A549 (cell line): ENCODE measurements at regions not wholly inside any gene's neighbourhood (a gene's known extent, or its start where the extent isn't known, plus 50 kb on each side); places are given as distances from the start of the nearest gene placed in this dataset.

Experiments
- BHLHE40 ChIP-seq: IDR thresholded peaks from 2 replicates; pipeline ENCODE4 v1.6.1; 2012; ENCODE audit warnings: low read depth, low read length, inconsistent platforms
- CEBPB ChIP-seq, 2 experiments: fragments of >200 bp in 1 of 2; sonication (Bioruptor Twin) in 1 of 2; formaldehyde crosslinking in 1 of 2; IDR thresholded peaks; 2 replicates each; pipeline ENCODE4 v1.6.1; 2012 to 2016
- CTCF ChIP-seq: fragments of >200 bp; sonication (Bioruptor Twin); formaldehyde crosslinking; IDR thresholded peaks from 3 replicates; pipeline ENCODE4 v1.5.1; 2016
- MYC ChIP-seq: IDR thresholded peaks from 2 replicates; pipeline ENCODE4 v1.6.1; 2012; ENCODE audit warnings: mild to moderate bottlenecking, inconsistent platforms, low read length, improper control_type of control experiment, borderline replicate concordance
- NFE2L2 ChIP-seq: fragments of 150-350 bp; conservative IDR thresholded peaks from 2 replicates; pipeline ENCODE4 v1.6.1; 2014; ENCODE audit warnings: low read length
- NPAS2 ChIP-seq: fragments of 250-450 bp; sonication (Bioruptor Pico); IDR thresholded peaks from 2 replicates; pipeline ENCODE4 v1.8.0; 2022; ENCODE audit warnings: mild to moderate bottlenecking, moderate library complexity, borderline replicate concordance
- PHF8 ChIP-seq: fragments of 200-600 bp; sonication (generic); IDR thresholded peaks from 2 replicates; pipeline ENCODE4 v1.6.1; 2016; ENCODE audit warnings: low read depth, mild to moderate bottlenecking, antibody characterized with exemption, moderate library complexity, borderline replicate concordance
- POLR2A ChIP-seq: IDR thresholded peaks from 2 replicates; pipeline ENCODE4 v1.6.1; 2012; ENCODE audit warnings: mild to moderate bottlenecking, low read length

- TF ChIP-seq CTCF (no peak), PHF8 (no peak), CEBPB (IDR thresholded peaks at IDR 0.05) (no peak), POLR2A (no peak), MYC (no peak), NFE2L2 (no peak), NPAS2 (CRISPR knock-in tag) (no peak), BHLHE40 (no peak)
Measured at GRCh38 chr14:97796511-97796910, 999.3 kb downstream of the VRK1 start.
